B cell (primary cell): ENCODE measurements at regions not wholly inside any gene's neighbourhood (a gene's known extent, or its start where the extent isn't known, plus 50 kb on each side); places are given as distances from the start of the nearest gene placed in this dataset.

Source experiments
- ATAC-seq: fragments of 200-7000 bp; cut with Tn5 transposase; one replicate; pipeline ENCODE4 v1.10.0; 2021; ENCODE audit warnings: low read depth, mild to moderate bottlenecking, moderate number of reproducible peaks, moderate library complexity
- CTCF ChIA-PET: fragments of 350-600 bp; sonication (Branson Sonifier 250); formaldehyde crosslinking; loops from one replicate; lab custom pipeline; 2021; ENCODE audit warnings: antibody characterized with exemption, inconsistent platforms; lab: Charles Lee
- POLR2A ChIA-PET: fragments of 350-600 bp; sonication (Branson Sonifier 250); formaldehyde crosslinking; loops from one replicate; lab custom pipeline; 2021; ENCODE audit warnings: antibody characterized with exemption; lab: Charles Lee
- DNase-seq: peaks from one replicate; pipeline ENCODE4 v3.0.0; 2013
- H2AFZ ChIP-seq: 2 replicates; pipeline ENCODE4 v1.6.1; 2012; ENCODE audit warnings: mild to moderate bottlenecking, low read depth, low read length; ENCODE audit not compliant: insufficient read depth, poor library complexity, severe bottlenecking
- H3K27ac ChIP-seq, 2 donors: 1 replicate in 1 of 2; 2 replicates in 1 of 2; pipeline ENCODE4 v1.5.1; 2012 to 2013; ENCODE audit warnings: low read length in 2 of 2, mild to moderate bottlenecking in 2 of 2, moderate library complexity in 1 of 2
- H3K27me3 ChIP-seq, 4 experiments: fragments of 200-600 bp in 1 of 4; sonication (generic) in 1 of 4; replicated peaks in 1 of 4; 1 replicate in 2 of 4; 2 replicates in 2 of 4; pipeline versions ENCODE4 v1.6.1 to v1.7.0; 2013 to 2016; ENCODE audit warnings: low read length in 3 of 4, mild to moderate bottlenecking in 2 of 4, mixed read lengths in 1 of 4, moderate library complexity in 1 of 4; ENCODE audit not compliant: insufficient read depth in 4 of 4, control insufficient read depth in 3 of 4; ENCODE audit errors: control extremely low read depth in 1 of 4
- H3K36me3 ChIP-seq, 2 experiments: replicated peaks in 1 of 2; 1 replicate in 1 of 2; 2 replicates in 1 of 2; pipeline versions ENCODE4 v1.6.1 to v1.7.1; 2013; ENCODE audit warnings: low read length in 1 of 2; ENCODE audit not compliant: insufficient read depth in 2 of 2, control insufficient read depth in 1 of 2; ENCODE audit errors: control extremely low read depth in 1 of 2, extremely low read depth in 1 of 2
- H3K4me1 ChIP-seq, 2 donors: fragments of 200-600 bp in 1 of 2; sonication (generic) in 1 of 2; 1 replicate in 1 of 2; 2 replicates in 1 of 2; pipeline versions ENCODE4 v1.5.1 to v1.6.1; 2013 to 2017; ENCODE audit warnings: low read length in 2 of 2; ENCODE audit not compliant: control insufficient read depth in 2 of 2, insufficient read depth in 2 of 2
- H3K4me2 ChIP-seq: replicated peaks from 2 replicates; pipeline ENCODE3; 2012; ENCODE audit warnings: mild to moderate bottlenecking, low read depth, low read length; ENCODE audit not compliant: poor library complexity, severe bottlenecking
- H3K4me3 ChIP-seq, 5 experiments: fragments of 200-600 bp in 1 of 5; sonication (generic) in 1 of 5; 1 replicate in 3 of 5; 2 replicates in 2 of 5; pipeline versions ENCODE4 v1.5.1 to v1.7.0; 2011 to 2016; ENCODE audit warnings: low read length in 4 of 5, mild to moderate bottlenecking in 4 of 5, low read depth in 2 of 5, control low read depth in 1 of 5, moderate library complexity in 1 of 5; ENCODE audit not compliant: insufficient read depth in 1 of 5; ENCODE audit errors: control extremely low read depth in 1 of 5, extremely low read depth in 1 of 5
- H3K79me2 ChIP-seq: fragments of 200-600 bp; sonication (generic); one replicate; pipeline ENCODE4 v1.6.0; 2016; ENCODE audit warnings: low read length; ENCODE audit not compliant: control insufficient read depth, insufficient read depth
- H3K9ac ChIP-seq: fragments of 200-600 bp; sonication (generic); 2 replicates; pipeline ENCODE4 v1.6.1; 2017; ENCODE audit warnings: mild to moderate bottlenecking, low read length, moderate library complexity
- H3K9me3 ChIP-seq, 3 donors: one replicate each; pipeline versions ENCODE4 v1.6.1 to v1.7.1; 2013; ENCODE audit warnings: low read length in 2 of 3; ENCODE audit not compliant: control insufficient read depth in 2 of 3, insufficient read depth in 1 of 3; ENCODE audit errors: control extremely low read depth in 1 of 3
- H4K20me1 ChIP-seq: 2 replicates; pipeline ENCODE4 v1.6.0; 2012; ENCODE audit warnings: mild to moderate bottlenecking, low read length; ENCODE audit not compliant: insufficient read depth, control insufficient read depth, poor library complexity, severe bottlenecking
- H3K27ac Mint-ChIP-seq: one replicate; pipeline ENCODE4 v1.8.0; 2021; ENCODE audit warnings: mixed read lengths
- H3K27me3 Mint-ChIP-seq: one replicate; pipeline ENCODE4 v1.8.0; 2021; ENCODE audit warnings: mixed read lengths
- H3K4me1 Mint-ChIP-seq: one replicate; pipeline ENCODE4 v1.8.0; 2021; ENCODE audit warnings: mixed read lengths
- H3K4me3 Mint-ChIP-seq: one replicate; pipeline ENCODE4 v1.8.0; 2021; ENCODE audit warnings: mixed read lengths
- H3K9me3 Mint-ChIP-seq: one replicate; pipeline ENCODE4 v1.8.0; 2022; ENCODE audit warnings: mixed read lengths; ENCODE audit not compliant: insufficient read depth
- EZH2 ChIP-seq: IDR thresholded peaks from 2 replicates; pipeline ENCODE4 v1.6.1; 2012; ENCODE audit warnings: borderline replicate concordance, low read depth, mild to moderate bottlenecking, moderate library complexity, low read length; ENCODE audit not compliant: insufficient read depth, poor library complexity, severe bottlenecking
- WGBS: methylation state at CpG from one replicate; pipeline ENCODE4 v1.1.5; 2013; ENCODE audit warnings: missing lambda C conversion rate; ENCODE audit not compliant: insufficient coverage; 5-methylcytosine and 5-hydroxymethylcytosine counted together
- intact Hi-C: fragments of 100-400 bp; cut with micrococcal nuclease; formaldehyde crosslinking; loops from one replicate; pipeline ENCODE4 v1.10.0; 2022
- TF ChIP-seq, protein P1 (sequence below): fragments of 200-600 bp; IDR thresholded peaks from one replicate; pipeline ENCODE4 v1.8.0; 2022; ENCODE audit warnings: antibody characterized with exemption, mild to moderate bottlenecking

DNA sequence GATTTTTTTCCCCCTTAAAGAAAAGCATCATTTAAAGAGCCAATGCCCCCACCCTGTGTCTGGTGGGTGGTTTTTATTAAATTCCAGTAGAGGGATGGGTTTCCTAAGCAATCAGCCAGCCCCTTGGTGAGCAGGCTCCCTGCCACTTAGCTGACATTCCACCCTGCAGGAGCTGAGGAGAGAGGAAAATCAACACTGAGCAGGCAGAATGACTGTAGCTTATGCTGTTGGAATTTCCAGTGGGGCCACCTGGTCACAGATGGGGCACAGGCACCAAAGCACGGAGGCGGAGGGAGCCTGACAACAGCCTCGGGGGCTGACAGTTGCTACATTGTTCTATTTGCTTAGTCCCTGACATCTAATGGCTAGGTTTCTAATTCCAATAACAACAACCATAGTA lies 127.7 kb downstream of the TMEM30B start:
- H3K9me3 Mint-ChIP-seq = no peaks in the 10 kb centered on the region
- H3K27ac ChIP-seq = no peak overlapping the region
- intact Hi-C loops = no loop called here
- TF ChIP-seq, protein P1, sequence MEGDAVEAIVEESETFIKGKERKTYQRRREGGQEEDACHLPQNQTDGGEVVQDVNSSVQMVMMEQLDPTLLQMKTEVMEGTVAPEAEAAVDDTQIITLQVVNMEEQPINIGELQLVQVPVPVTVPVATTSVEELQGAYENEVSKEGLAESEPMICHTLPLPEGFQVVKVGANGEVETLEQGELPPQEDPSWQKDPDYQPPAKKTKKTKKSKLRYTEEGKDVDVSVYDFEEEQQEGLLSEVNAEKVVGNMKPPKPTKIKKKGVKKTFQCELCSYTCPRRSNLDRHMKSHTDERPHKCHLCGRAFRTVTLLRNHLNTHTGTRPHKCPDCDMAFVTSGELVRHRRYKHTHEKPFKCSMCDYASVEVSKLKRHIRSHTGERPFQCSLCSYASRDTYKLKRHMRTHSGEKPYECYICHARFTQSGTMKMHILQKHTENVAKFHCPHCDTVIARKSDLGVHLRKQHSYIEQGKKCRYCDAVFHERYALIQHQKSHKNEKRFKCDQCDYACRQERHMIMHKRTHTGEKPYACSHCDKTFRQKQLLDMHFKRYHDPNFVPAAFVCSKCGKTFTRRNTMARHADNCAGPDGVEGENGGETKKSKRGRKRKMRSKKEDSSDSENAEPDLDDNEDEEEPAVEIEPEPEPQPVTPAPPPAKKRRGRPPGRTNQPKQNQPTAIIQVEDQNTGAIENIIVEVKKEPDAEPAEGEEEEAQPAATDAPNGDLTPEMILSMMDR = no peak
- TF ChIP-seq EZH2 = no peak
- H3K79me2 ChIP-seq = no peaks in the 10 kb centered on the region
- no peaks in the 10 kb centered on the region for H3K4me1 ChIP-seq
- peaks cover 11% of the 10 kb centered on the region for H3K27me3 Mint-ChIP-seq
- CTCF ChIA-PET = no interaction called here
- H3K4me3 Mint-ChIP-seq = no peak overlapping the region
- no peak overlapping the region for H3K4me3 ChIP-seq
- H3K4me1 Mint-ChIP-seq = no peaks in the 10 kb centered on the region
- no peaks in the 10 kb centered on the region for H3K36me3 ChIP-seq
- DNase-seq (no peak), ATAC-seq (no peak)
- no peak overlapping the region for H3K4me2 ChIP-seq
- POLR2A ChIA-PET = no interaction called here
- WGBS = 80% methylated on average over 1 of the region's 3 CpGs
- H4K20me1 ChIP-seq = no peaks in the 10 kb centered on the region
- peaks cover 0 to 3% (median 0%) of the 10 kb centered on the region in 3 donors for H3K9me3 ChIP-seq
- no peak overlapping the region for H3K9ac ChIP-seq
- no peak overlapping the region for H2AFZ ChIP-seq
- no peak overlapping the region for H3K27ac Mint-ChIP-seq
- peaks cover 0 to 6% (median 1%) of the 10 kb centered on the region in 4 experiments for H3K27me3 ChIP-seq

DNA sequence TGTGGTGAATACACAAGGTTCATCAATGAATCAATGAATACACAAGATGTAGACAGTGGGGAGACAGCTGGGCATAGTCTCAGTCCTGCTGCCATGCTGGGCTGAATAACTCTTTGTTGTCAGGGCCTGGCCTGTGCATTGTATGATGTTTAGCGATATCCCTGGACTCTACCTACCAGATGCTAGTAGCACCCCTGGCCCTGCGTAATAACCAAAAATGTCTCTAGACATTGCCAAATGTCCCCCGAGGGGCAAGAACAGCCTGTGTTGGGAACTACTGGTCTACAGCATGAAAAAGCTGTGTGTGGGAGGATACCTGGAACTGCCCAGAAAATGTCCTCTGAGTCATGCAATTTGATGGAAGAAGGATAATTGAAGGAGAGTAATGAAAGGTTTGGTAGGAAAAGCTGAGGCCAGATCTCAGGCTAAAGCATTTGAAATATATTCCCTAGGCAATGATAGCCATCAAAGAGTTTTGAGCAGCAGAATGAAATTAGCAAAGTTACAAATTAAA lies 128.2 kb downstream of the TMEM30B start:
- Histone ChIP-seq H3K27ac (no peak overlapping the region), H3K9ac (no peak overlapping the region), H3K9me3 (peaks cover 0 to 3% (median 0%) of the 10 kb centered on the region in 3 donors), H3K4me3 (no peak overlapping the region), H3K4me1 (no peaks in the 10 kb centered on the region), H4K20me1 (no peaks in the 10 kb centered on the region), H3K4me2 (no peak overlapping the region), H3K79me2 (no peaks in the 10 kb centered on the region), H3K27me3 (peaks cover 0 to 6% (median 1%) of the 10 kb centered on the region in 4 experiments), H2AFZ (no peak overlapping the region), H3K36me3 (no peaks in the 10 kb centered on the region)
- DNase-seq (no peak), ATAC-seq (no peak)
- Mint-ChIP-seq H3K27me3 (peaks cover 11% of the 10 kb centered on the region), H3K27ac (no peak overlapping the region), H3K4me1 (no peaks in the 10 kb centered on the region), H3K9me3 (no peaks in the 10 kb centered on the region), H3K4me3 (no peak overlapping the region)
- POLR2A ChIA-PET = no interaction called here
- intact Hi-C loops = no loop called here
- TF ChIP-seq, protein P1 = no peak
- no peak for TF ChIP-seq EZH2
- CTCF ChIA-PET = no interaction called here
- WGBS = 95% methylated on average over 2 of the region's 3 CpGs
